ENCODE measurements at regions not wholly inside any gene's neighbourhood (a gene's known extent, or its start where the extent isn't known, plus 50 kb on each side); places are given as distances from the start of the nearest gene placed in this dataset.
"Not testable (repeated sequence)": the region's sequence is repeated elsewhere in the genome, so short reads cannot be mapped to it uniquely, and the experiment has no call there.

- DNase-seq (ENCODE audit: low read depth in 2 of 2): no peak
These were observed 110.8 kb upstream of the SALL1 start for GRCh38 chr16:51261919-51262318.

DNA sequence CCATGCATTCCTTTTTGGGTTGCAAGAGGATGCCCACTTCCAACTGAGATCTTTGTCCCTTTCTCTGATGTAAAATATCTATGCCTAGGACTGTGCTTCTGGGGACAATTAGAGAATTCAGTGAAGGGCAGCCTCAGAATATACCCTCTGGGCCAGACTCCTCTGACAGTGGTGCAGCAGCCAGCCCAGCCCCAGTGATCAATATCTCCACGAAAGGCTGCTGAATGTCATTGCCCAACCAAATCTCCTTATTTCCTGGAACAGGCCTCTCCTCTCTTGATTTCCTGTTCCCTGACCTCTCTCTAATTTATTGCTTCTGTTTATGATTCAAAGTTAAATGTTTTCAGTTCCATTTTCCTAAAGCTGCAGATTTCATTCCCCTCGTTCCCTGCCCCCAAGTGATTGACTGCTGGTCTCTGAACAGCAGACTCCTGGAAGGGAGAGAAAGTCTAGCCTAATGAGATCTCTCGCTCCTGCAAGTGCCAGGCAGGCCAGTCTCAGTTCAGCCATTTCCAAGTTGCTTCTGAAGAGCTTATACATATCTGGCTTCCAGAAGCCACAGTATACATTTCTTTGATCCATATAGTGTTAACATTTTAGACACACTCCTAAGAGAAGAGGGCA lies 104.4 kb upstream of the SALL1 start:
- DNase-seq (ENCODE audit: low read depth in 2 of 2): no peak

DNA sequence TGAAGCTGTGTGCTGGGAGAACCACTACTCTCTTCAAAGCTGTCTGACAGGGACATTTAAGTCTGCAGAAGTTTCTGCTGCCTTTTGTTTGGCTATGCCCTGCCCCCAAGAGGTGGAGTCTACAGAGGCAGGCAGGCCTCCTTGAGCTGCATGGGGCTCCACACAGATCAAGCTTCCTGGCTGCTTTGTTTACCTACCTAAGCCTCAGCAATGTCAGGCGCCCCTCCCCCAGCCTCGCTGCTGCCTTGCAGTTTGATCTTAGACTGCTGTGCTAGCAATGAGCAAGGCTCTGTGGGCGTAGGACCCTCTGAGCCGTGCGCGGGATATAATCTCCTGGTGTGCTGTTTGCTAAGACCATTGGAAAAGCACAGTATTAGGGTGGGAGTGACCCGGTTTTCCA lies 103.3 kb upstream of the SALL1 start:
- DNase-seq (ENCODE audit: low read depth in 2 of 2): not testable (repeated sequence)

DNA sequence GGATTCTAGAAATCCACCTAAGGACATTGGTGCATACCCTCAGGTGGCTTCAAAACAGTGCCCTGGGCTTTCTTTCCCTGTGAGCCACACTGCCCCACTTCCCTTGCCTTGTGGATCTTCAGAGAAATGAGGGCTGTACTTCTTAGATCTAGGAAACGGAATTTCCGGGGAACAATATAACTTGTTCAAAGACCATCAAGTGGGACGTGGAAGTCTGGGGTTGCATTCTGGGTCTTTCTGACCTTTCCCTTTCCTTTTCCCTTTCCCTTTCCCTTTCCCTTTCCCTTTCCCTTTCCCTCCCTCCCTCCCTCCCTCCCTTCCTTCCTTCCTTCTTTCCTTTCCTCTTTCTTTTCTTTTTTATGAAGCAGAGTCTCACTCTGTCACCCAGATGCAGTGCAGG lies 97.1 kb upstream of the SALL1 start:
- DNase-seq (ENCODE audit: low read depth in 2 of 2): no peak

- no peak for DNase-seq (ENCODE audit: low read depth in 2 of 2)
These were observed 94.6 kb upstream of the SALL1 start for GRCh38 chr16:51245658-51245995.

GRCh38 chr16:51244887-51245657 lies 94.0 kb upstream of the SALL1 start:
- DNase-seq (ENCODE audit: low read depth in 2 of 2): no peak

GRCh38 chr16:51243936-51244436 lies 92.9 kb upstream of the SALL1 start:
- no peak for DNase-seq (ENCODE audit: low read depth in 2 of 2)

DNA sequence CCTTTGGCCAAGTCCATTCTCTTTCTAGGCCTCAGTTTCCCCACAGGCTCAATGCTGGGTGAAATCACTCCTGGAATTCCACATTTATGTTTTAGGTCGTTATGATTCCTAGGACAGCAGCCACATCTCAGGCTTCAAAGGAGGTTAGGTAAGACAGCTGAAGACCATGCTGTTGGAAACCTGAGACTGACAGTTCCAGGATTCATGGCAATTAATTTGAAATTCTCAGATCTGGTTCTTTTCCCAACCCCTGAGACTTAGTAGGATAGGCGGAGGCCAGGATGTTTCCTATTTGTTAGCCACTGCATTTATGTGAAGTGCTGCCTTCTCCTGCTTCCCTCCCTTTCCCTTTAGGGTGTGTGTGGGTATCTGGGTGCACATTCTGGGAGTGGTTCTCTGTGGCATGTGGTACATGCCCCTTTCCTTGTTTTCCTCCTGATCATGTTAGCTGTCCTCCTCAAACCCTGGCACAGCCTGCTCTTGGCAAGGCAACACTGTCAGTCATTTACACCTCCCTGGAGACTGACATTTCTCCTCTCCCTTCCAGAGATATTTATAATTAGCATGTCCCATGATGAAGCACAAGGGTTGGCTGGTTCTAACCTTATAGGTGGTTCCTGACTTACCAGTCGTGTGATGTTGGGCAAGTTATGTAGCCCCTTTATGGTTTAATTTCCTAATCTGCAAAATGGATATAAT lies 91.4 kb upstream of the SALL1 start:
- DNase-seq (ENCODE audit: low read depth in 2 of 2): no peak

DNA sequence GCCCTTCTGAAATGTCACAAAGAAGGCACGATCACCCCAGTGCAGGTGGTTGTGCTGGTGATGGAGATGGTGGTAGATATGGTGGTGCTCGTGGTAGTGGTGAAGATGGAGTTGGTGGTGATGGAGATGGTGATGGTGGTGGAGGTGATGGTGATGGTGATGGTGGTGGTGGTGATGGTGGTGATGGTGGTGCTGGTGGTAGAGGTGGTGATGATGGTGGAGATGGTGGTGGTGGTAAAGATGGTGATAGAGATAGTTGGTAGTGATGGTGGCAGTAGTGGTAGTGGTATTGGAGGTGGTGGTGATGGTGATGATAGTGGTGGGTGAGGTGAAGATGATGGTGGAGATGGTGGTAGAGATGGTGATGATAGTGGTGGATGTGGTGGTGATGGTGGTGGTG lies 88.1 kb upstream of the SALL1 start:
- DNase-seq (ENCODE audit: low read depth in 2 of 2): no peak

- no peak for DNase-seq (ENCODE audit: low read depth in 2 of 2)
These were observed 86.8 kb upstream of the SALL1 start for GRCh38 chr16:51237861-51238378.

- no peak for DNase-seq (ENCODE audit: low read depth in 2 of 2)
These were observed 86.1 kb upstream of the SALL1 start for GRCh38 chr16:51237207-51237606.

DNA sequence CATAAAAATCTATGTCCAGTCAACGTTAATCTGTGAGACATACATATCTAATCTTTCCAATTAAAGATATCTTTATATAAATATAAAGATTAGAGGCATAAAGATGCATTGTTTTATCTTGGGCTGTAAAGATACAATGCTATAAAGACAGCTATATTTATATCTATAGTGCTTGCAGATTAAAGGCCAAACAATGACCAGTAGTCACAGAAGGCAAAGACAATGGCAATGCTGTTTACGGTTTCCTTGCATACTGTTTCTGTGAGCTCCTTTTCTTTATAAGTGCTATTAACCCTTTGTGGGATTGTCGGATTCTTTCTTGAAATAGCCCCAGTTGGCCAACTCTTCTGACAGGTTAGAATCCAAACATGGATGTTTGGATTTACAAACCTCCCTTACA lies 85.5 kb upstream of the SALL1 start:
- DNase-seq (ENCODE audit: low read depth in 2 of 2): no peak

DNA sequence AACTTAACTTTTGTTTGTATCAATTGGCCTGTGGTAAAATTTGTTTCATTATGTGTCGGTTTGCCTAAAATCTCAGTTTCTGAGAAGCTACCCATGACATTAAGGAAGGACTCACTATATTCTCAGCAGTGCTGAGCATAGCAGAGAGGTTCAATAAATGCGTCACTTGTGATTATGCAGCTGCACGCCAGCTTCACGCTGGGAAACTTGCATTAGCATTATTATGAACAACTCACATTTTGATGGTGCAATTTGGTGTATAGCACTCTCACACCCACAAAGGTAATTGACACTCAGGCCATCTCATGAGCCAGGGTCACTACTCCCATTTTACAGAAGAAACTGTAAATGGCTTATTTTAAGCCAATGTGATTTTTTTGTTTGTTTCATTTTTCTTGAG lies 80.6 kb upstream of the SALL1 start:
- DNase-seq (ENCODE audit: low read depth in 2 of 2): no peak

DNA sequence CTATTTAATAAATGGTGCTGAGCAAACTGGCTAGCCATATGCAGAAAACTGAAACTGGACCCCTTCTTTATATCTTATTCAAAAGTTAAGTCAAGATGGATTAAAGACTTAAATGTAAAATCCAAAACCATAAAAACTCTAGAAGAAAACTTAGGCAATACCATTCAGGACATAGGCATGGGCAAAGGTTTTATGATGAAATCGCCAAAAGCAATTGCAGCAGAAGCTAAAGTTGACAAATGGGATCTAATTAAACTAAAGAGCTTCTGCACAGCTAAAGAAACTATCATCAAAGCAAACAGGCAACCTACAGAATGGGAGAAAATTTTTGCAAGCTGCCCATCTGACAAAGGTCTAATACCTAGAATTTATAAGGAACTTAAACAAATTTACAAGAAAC lies 79.0 kb upstream of the SALL1 start:
- DNase-seq (ENCODE audit: low read depth in 2 of 2): not testable (repeated sequence)

DNA sequence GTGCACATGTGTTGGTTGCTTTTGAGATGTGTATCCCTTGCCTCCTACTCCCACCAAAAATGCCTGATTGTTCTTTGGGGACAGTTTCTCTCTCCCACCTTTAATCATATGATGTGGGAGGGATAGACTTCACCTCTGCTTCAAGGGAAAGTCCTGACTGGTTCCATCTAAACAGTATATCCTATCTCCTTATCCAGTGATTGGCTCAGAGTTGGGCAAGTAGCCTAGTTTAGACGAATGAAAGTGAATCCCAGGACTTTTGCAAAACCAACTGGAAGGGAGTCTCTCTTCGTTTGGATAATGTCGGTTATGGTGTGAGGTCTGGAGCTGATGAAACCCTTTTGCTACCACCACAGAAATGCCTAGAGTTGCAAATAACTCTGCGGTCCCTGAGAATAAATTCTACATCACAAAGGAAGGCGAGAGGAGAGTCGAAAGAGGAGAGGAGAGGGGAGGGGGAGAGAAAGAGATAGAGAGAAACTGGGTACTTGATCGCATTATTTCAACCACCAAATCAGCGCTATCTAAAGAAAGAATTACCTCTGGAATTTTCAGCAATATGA lies 77.1 kb upstream of the SALL1 start:
- DNase-seq (ENCODE audit: low read depth in 2 of 2): no peak

DNA sequence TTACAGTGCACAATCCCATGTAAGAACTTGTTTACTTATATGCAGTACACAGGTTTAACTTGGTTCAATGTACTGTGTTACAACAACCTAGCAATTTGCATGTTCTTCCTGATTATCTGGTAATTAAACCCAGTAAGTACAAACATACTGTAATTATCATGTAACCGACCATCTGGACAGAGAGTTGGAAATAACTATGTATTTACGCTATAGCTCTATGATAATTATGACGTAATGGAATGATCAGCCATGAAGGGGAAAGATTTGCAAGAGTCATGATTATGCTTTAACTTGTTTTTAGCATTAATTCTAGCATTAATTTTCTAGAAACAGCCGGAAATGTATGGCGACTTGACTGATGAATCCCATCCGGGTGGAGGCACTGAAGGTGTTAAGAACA lies 74.8 kb upstream of the SALL1 start:
- DNase-seq (ENCODE audit: low read depth in 2 of 2): no peak

DNA sequence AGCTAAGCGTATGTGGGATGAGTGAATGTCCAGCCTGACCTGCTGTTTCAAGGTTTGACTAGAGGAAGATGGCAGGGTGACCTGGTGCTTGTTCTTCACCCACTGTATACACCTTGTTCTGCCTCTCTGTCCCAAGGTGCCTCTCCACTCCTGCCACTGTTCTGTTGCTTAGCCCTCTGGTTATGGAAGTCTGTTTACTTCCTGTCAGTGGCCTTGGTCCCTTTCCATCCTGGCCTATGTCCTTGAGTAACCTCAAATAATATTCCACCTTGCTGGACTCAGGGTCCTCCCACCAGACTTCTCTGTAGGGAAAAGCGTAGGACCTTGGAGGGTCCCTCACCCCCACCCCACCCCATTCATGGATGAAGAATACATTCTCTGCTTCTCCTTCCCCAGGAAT lies 73.2 kb upstream of the SALL1 start:
- no peak for DNase-seq (ENCODE audit: low read depth in 2 of 2)

GRCh38 chr16:51222016-51222415 lies 70.9 kb upstream of the SALL1 start:
- no peak for DNase-seq (ENCODE audit: low read depth in 2 of 2)

DNA sequence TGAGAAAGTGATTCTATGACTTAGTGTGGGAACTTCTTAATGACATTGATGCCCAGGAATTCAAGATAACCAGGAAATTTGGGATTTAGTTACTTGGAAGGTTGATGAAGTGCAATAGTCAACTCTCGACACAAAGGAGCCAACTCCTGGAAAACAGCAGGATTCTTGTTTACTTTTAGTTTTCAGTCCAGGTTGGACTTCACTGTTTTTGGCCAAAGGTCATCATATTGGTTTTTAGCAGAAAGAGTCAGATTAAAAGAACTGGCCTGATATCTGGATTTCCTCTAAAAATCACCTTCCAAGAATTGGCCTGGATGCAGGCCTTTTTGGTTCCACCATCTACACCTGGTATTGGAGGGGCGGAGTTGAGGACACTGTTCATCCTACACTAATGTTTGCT lies 60.1 kb upstream of the SALL1 start:
- DNase-seq (ENCODE audit: low read depth in 2 of 2): no peak

GRCh38 chr16:51210087-51210486 lies 59.0 kb upstream of the SALL1 start:
- DNase-seq (ENCODE audit: low read depth in 2 of 2): no peak

DNA sequence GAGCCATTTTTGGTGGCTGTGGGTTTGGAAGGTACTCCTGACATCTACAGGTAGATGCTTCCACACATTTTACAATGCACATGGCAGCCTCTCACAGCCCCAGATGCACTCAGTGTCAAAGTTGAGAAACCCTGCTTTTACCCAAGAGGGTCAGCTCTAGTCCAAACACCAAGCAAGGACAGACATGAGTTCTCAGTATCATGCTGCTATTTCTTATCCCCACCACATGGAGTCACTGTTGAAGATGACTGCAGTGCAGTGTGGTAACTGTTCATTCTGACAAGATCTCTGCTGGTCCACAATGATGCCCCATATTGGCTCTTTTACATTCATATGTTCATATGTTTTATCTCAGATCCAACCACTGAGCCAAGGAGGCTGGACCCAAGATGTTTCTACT lies 50.5 kb upstream of the SALL1 start:
- no peak for DNase-seq (ENCODE audit: low read depth in 2 of 2)

All from fibroblast of skin of left biceps (primary cell).